ENCODE measurements at regions not wholly inside any gene's neighbourhood (a gene's known extent, or its start where the extent isn't known, plus 50 kb on each side); places are given as distances from the start of the nearest gene placed in this dataset.

- Histone ChIP-seq H3K9ac (ENCODE audit: control insufficient read depth, extremely low read depth, insufficient read depth, low read length) (no peak overlapping the region), H3K9me3 (ENCODE audit: control insufficient read depth, low read depth, low read length) (no peaks in the 10 kb centered on the region), H3K36me3 (ENCODE audit: control insufficient read depth in 2 of 2, extremely low read depth in 1 of 2, insufficient read depth in 2 of 2, low read length in 2 of 2) (no peaks in the 10 kb centered on the region), H3K4me2 (ENCODE audit: control insufficient read depth, extremely low read depth, insufficient read depth, low read depth, low read length) (no peak overlapping the region), H2AFZ (ENCODE audit: control insufficient read depth, low read length) (no peak overlapping the region), H3K4me3 (ENCODE audit: control insufficient read depth in 2 of 3, extremely low read depth in 1 of 3, insufficient read depth in 2 of 3, low read depth in 1 of 3, low read length in 3 of 3) (no peak overlapping the region), H3K27me3 (ENCODE audit: control insufficient read depth, extremely low read depth, insufficient read depth, low read length) (no peaks in the 10 kb centered on the region), H3K79me2 (ENCODE audit: control insufficient read depth, insufficient read depth, low read length) (no peaks in the 10 kb centered on the region), H4K20me1 (ENCODE audit: control insufficient read depth, extremely low read depth, insufficient read depth, low read length) (no peaks in the 10 kb centered on the region), H3K27ac (ENCODE audit: control insufficient read depth, insufficient read depth, low read length) (no peak overlapping the region), H3K9me1 (ENCODE audit: control insufficient read depth, extremely low read depth, insufficient read depth, low read length) (no peaks in the 10 kb centered on the region), H3K4me1 (ENCODE audit: control insufficient read depth, extremely low read depth, insufficient read depth, low read length) (no peaks in the 10 kb centered on the region)
- FAIRE-seq (no peak), DNase-seq (ENCODE audit: low read depth, low spot score) (no peak)
- TF ChIP-seq EZH2 (IDR thresholded peaks at IDR 0.05; ENCODE audit: low read length) (no peak), CTCF (optimal IDR thresholded peaks at IDR 0.05 in 1 of 3, IDR thresholded peaks at IDR 0.05 in 1 of 3, conservative IDR thresholded peaks at IDR 0.05 in 1 of 3; ENCODE audit: extremely low read depth in 1 of 3, insufficient read depth in 2 of 3, low read length in 3 of 3) (no peak)
- dilution Hi-C loops (cut with MboI; ENCODE audit: extremely low pct_ligation_motif_present, low sequenced_read_pairs): no loop called here
These were observed 73.4 kb upstream of the ATG10 start for GRCh38 chr5:81898403-81898802.

- Histone ChIP-seq H3K9ac (ENCODE audit: control insufficient read depth, extremely low read depth, insufficient read depth, low read length) (no peak overlapping the region), H3K79me2 (ENCODE audit: control insufficient read depth, insufficient read depth, low read length) (no peaks in the 10 kb centered on the region), H3K9me3 (ENCODE audit: control insufficient read depth, low read depth, low read length) (no peaks in the 10 kb centered on the region), H4K20me1 (ENCODE audit: control insufficient read depth, extremely low read depth, insufficient read depth, low read length) (no peaks in the 10 kb centered on the region), H3K27ac (ENCODE audit: control insufficient read depth, insufficient read depth, low read length) (no peak overlapping the region), H3K4me2 (ENCODE audit: control insufficient read depth, extremely low read depth, insufficient read depth, low read depth, low read length) (no peak overlapping the region), H3K9me1 (ENCODE audit: control insufficient read depth, extremely low read depth, insufficient read depth, low read length) (no peaks in the 10 kb centered on the region), H2AFZ (ENCODE audit: control insufficient read depth, low read length) (no peak overlapping the region), H3K27me3 (ENCODE audit: control insufficient read depth, extremely low read depth, insufficient read depth, low read length) (no peaks in the 10 kb centered on the region), H3K4me3 (ENCODE audit: control insufficient read depth in 2 of 3, extremely low read depth in 1 of 3, insufficient read depth in 2 of 3, low read depth in 1 of 3, low read length in 3 of 3) (no peak overlapping the region), H3K36me3 (ENCODE audit: control insufficient read depth in 2 of 2, extremely low read depth in 1 of 2, insufficient read depth in 2 of 2, low read length in 2 of 2) (no peaks in the 10 kb centered on the region), H3K4me1 (ENCODE audit: control insufficient read depth, extremely low read depth, insufficient read depth, low read length) (no peaks in the 10 kb centered on the region)
- dilution Hi-C loops (cut with MboI; ENCODE audit: extremely low pct_ligation_motif_present, low sequenced_read_pairs): no loop called here
- FAIRE-seq (no peak), DNase-seq (ENCODE audit: low read depth, low spot score) (no peak)
- no peak for TF ChIP-seq CTCF (optimal IDR thresholded peaks at IDR 0.05 in 1 of 3, IDR thresholded peaks at IDR 0.05 in 1 of 3, conservative IDR thresholded peaks at IDR 0.05 in 1 of 3; ENCODE audit: extremely low read depth in 1 of 3, insufficient read depth in 2 of 3, low read length in 3 of 3)
- TF ChIP-seq EZH2 (IDR thresholded peaks at IDR 0.05; ENCODE audit: low read length): no peak
These were observed 75.1 kb upstream of the ATG10 start for GRCh38 chr5:81896764-81897163.
